Tibial artery (tissue), 4 donors: ENCODE measurements at regions not wholly inside any gene's neighbourhood (a gene's known extent, or its start where the extent isn't known, plus 50 kb on each side); places are given as distances from the start of the nearest gene placed in this dataset.

Experiments used
- DNase-seq, 2 donors: peaks; one replicate each; pipeline ENCODE4 v3.0.0-alpha.2; 2019
- H3K27ac ChIP-seq, 2 donors: fragments of 200-600 bp; sonication (generic) in 1 of 2; 1 replicate in 1 of 2; 2 replicates in 1 of 2; pipeline ENCODE4 v1.5.1; 2018 to 2019; ENCODE audit warnings: mild to moderate bottlenecking in 1 of 2
- H3K27me3 ChIP-seq, 2 donors: fragments of 200-600 bp; sonication (generic) in 1 of 2; one replicate each; pipeline versions ENCODE4 v1.5.1 to v1.6.0; 2016 to 2019
- H3K36me3 ChIP-seq, 3 donors: fragments of 200-600 bp; sonication (generic) in 2 of 3; one replicate each; pipeline ENCODE4 v1.5.1; 2016 to 2019; ENCODE audit warnings: mild to moderate bottlenecking in 2 of 3
- H3K4me1 ChIP-seq, 4 donors: fragments of 200-600 bp; sonication (generic) in 2 of 4; 1 replicate in 3 of 4; 2 replicates in 1 of 4; pipeline ENCODE4 v1.5.1; 2016 to 2019
- H3K4me3 ChIP-seq, 2 donors: fragments of 200-600 bp; sonication (generic) in 1 of 2; 1 replicate in 1 of 2; 2 replicates in 1 of 2; pipeline ENCODE4 v1.5.1; 2018 to 2019; ENCODE audit warnings: mild to moderate bottlenecking in 2 of 2
- H3K9me3 ChIP-seq, 3 donors: fragments of 200-600 bp; sonication (generic) in 1 of 3; one replicate each; pipeline ENCODE4 v1.5.1; 2016 to 2019
- CTCF ChIP-seq, 2 experiments: fragments of 200-600 bp in 1 of 2; fragments of 450-650 bp in 1 of 2; IDR thresholded peaks; one replicate each; pipeline ENCODE4 v1.5.1; 2017 to 2019; ENCODE audit warnings: antibody characterized with exemption in 2 of 2, mild to moderate bottlenecking in 1 of 2, moderate library complexity in 1 of 2
- intact Hi-C: fragments of 100-400 bp; cut with DNase I; formaldehyde crosslinking; loops from one replicate; pipeline ENCODE4 v1.15.0; 2023; ENCODE audit warnings: low total_unique reads

- no peaks in the 10 kb centered on the region for H3K9me3 ChIP-seq
- intact Hi-C loops, result no loop called here
- H3K4me1 ChIP-seq, result no peaks in the 10 kb centered on the region
- H3K27me3 ChIP-seq, result no peaks in the 10 kb centered on the region
- no peak overlapping the region for H3K4me3 ChIP-seq
- no peaks in the 10 kb centered on the region for H3K36me3 ChIP-seq
- no peak overlapping the region for H3K27ac ChIP-seq
- no peak for DNase-seq
- no peak for TF ChIP-seq CTCF (IDR thresholded peaks at IDR 0.05)
Observed at GRCh38 chr10:130233426-130233825, 97.2 kb downstream of the GLRX3 start.

GRCh38 chr10:130234171-130234965, 98.2 kb downstream of the GLRX3 start:
- H3K4me1 ChIP-seq, result no peaks in the 10 kb centered on the region
- H3K36me3 ChIP-seq, result no peaks in the 10 kb centered on the region
- no peaks in the 10 kb centered on the region for H3K27me3 ChIP-seq
- intact Hi-C loops, result no loop called here
- H3K9me3 ChIP-seq, result no peaks in the 10 kb centered on the region
- TF ChIP-seq CTCF (IDR thresholded peaks at IDR 0.05), result no peak
- no peak overlapping the region for H3K27ac ChIP-seq
- H3K4me3 ChIP-seq, result no peak overlapping the region
- DNase-seq, result no peak

- H3K36me3 ChIP-seq, result no peaks in the 10 kb centered on the region
- no peaks in the 10 kb centered on the region for H3K4me1 ChIP-seq
- H3K9me3 ChIP-seq, result peaks cover 0 to 8% (median 6%) of the 10 kb centered on the region in 3 donors
- H3K4me3 ChIP-seq, result no peak overlapping the region
- no peak overlapping the region for H3K27ac ChIP-seq
- TF ChIP-seq CTCF (IDR thresholded peaks at IDR 0.05), result no peak
- intact Hi-C loops, result no loop called here
- DNase-seq, result no peak
- no peaks in the 10 kb centered on the region for H3K27me3 ChIP-seq
Observed at GRCh38 chr10:130236711-130237110, 100.5 kb downstream of the GLRX3 start.

DNA sequence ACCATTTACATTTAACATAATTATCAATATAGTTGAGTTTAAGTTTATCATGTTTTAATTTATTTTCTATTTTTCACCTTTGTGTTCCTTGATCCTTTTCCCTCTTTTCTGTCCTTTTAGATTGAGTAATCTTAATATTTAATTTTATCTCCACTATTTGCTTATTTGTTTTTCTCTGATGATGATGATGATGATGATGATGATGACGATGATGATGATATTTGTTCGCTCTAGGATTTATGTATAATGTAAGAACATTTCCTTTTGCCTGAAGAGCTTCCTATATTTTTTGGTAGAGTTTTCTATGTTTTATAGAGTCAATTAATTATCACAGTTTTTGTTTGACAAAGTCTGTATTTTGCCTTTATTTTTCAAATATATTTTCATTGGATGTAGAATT, 104.2 kb downstream of the GLRX3 start:
- Histone ChIP-seq H3K4me3 (no peak overlapping the region), H3K4me1 (no peaks in the 10 kb centered on the region), H3K9me3 (peaks cover 0 to 14% (median 8%) of the 10 kb centered on the region in 3 donors), H3K27me3 (no peaks in the 10 kb centered on the region), H3K36me3 (no peaks in the 10 kb centered on the region), H3K27ac (no peak overlapping the region)
- intact Hi-C loops, result no loop called here
- no peak for DNase-seq
- no peak for TF ChIP-seq CTCF (IDR thresholded peaks at IDR 0.05)

- H3K36me3 ChIP-seq, result no peaks in the 10 kb centered on the region
- peaks cover 0 to 14% (median 8%) of the 10 kb centered on the region in 3 donors for H3K9me3 ChIP-seq
- no peak overlapping the region for H3K27ac ChIP-seq
- no peaks in the 10 kb centered on the region for H3K27me3 ChIP-seq
- no peak for DNase-seq
- no peak for TF ChIP-seq CTCF (IDR thresholded peaks at IDR 0.05)
- no peaks in the 10 kb centered on the region for H3K4me1 ChIP-seq
- H3K4me3 ChIP-seq, result no peak overlapping the region
- intact Hi-C loops, result no loop called here
Observed at GRCh38 chr10:130242513-130242912, 106.3 kb downstream of the GLRX3 start.
